ENCODE measurements at regions not wholly inside any gene's neighbourhood (a gene's known extent, or its start where the extent isn't known, plus 50 kb on each side); places are given as distances from the start of the nearest gene placed in this dataset.
A peak's percentile ranks its signal among the peaks of the same experiment; 100 is the strongest.

- Mint-ChIP-seq H3K27me3 (ENCODE audit: low read depth) (no peaks in the 10 kb centered on the region), H3K4me3 (no peak overlapping the region), H3K4me1 (peaks cover 38% of the 10 kb centered on the region), H3K27ac (peak overlapping the region; percentile 63), H3K9me3 (no peaks in the 10 kb centered on the region), H3K36me3 (no peaks in the 10 kb centered on the region)
- peak; percentile 68 for ATAC-seq
- TF ChIP-seq ZNF263 (CRISPR knock-in tag; IDR thresholded peaks at IDR 0.05; ENCODE audit: low read depth) (no peak), ZBTB43 (CRISPR knock-in tag; IDR thresholded peaks at IDR 0.05) (no peak), GTF2I (CRISPR knock-in tag; conservative IDR thresholded peaks at IDR 0.05) (no peak), ZNF121 (CRISPR knock-in tag; IDR thresholded peaks at IDR 0.05) (no peak), AFF4 (CRISPR knock-in tag; IDR thresholded peaks at IDR 0.05; ENCODE audit: borderline replicate concordance) (no peak), NR1H2 (CRISPR knock-in tag; IDR thresholded peaks at IDR 0.05) (no peak), GABPB1 (CRISPR knock-in tag; IDR thresholded peaks at IDR 0.05) (no peak), RORB (CRISPR knock-in tag; IDR thresholded peaks at IDR 0.05) (no peak), CDX4 (CRISPR knock-in tag; IDR thresholded peaks at IDR 0.05; ENCODE audit: borderline replicate concordance) (no peak)
- POLR2A ChIA-PET, result no interaction called here
- no peak for DNase-seq (ENCODE audit: low spot score)
- CTCF ChIA-PET, result no interaction called here
Observed at GRCh38 chr13:83980331-83980730, 98.1 kb upstream of the SLITRK1 start.

- DNase-seq (ENCODE audit: low spot score) (no peak), ATAC-seq (no peak)
- ChIA-PET POLR2A (no interaction called here), CTCF (no interaction called here)
- H3K9me3 Mint-ChIP-seq, result no peaks in the 10 kb centered on the region
- no peaks in the 10 kb centered on the region for H3K27me3 Mint-ChIP-seq (ENCODE audit: low read depth)
- H3K4me1 Mint-ChIP-seq, result peaks cover 41% of the 10 kb centered on the region
- peak overlapping the region; percentile 22; the same call in 1 of the 2 replicates for H3K27ac Mint-ChIP-seq
- no peaks in the 10 kb centered on the region for H3K36me3 Mint-ChIP-seq
- no peak overlapping the region for H3K4me3 Mint-ChIP-seq
- TF ChIP-seq SMAD4 (CRISPR knock-in tag; IDR thresholded peaks at IDR 0.05), result no peak
- no peak for TF ChIP-seq ZNF416 (CRISPR knock-in tag; IDR thresholded peaks at IDR 0.05)
- TF ChIP-seq RELA (CRISPR knock-in tag; IDR thresholded peaks at IDR 0.05; ENCODE audit: borderline replicate concordance), result no peak
- TF ChIP-seq ZNF671 (CRISPR knock-in tag; IDR thresholded peaks at IDR 0.05), result no peak
- TF ChIP-seq E2F4 (CRISPR knock-in tag; IDR thresholded peaks at IDR 0.05; ENCODE audit: borderline replicate concordance, low read depth), result no peak
- no peak for TF ChIP-seq ZNF425 (CRISPR knock-in tag; conservative IDR thresholded peaks at IDR 0.05)
- TF ChIP-seq MYBL2 (CRISPR knock-in tag; IDR thresholded peaks at IDR 0.05), result no peak
Observed at GRCh38 chr13:83975655-83976165, 93.4 kb upstream of the SLITRK1 start.
